ENCODE measurements at regions not wholly inside any gene's neighbourhood (a gene's known extent, or its start where the extent isn't known, plus 50 kb on each side); places are given as distances from the start of the nearest gene placed in this dataset.

DNA sequence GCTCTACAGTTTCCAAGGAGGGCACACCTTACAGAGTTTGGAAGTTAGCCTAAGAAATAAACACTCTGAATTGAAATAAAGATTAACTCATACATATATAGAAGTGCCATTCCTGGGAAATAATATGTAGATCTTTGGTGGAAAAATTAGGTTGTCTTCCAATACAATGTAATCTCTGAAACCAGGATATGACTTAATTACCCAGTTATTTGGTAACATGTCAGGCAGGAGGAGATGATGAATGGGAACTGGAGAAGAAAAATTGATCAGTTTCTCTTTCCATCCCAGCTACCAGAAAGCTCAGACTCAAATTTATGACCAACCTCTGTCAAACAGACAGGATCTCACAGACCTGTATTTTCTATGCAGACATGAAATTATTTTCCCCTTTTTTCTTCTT lies 215.2 kb upstream of the SNX2 start:
- Histone ChIP-seq H3K9ac (ENCODE audit: low read length) (no peak overlapping the region), H3K36me3 (ENCODE audit: control insufficient read depth in 1 of 2, insufficient read depth in 2 of 2, low read length in 2 of 2) (no peaks in the 10 kb centered on the region), H3K4me1 (ENCODE audit: control insufficient read depth in 1 of 2, insufficient read depth in 2 of 2, low read length in 2 of 2) (no peaks in the 10 kb centered on the region), H3K9me3 (ENCODE audit: control insufficient read depth in 1 of 2, insufficient read depth in 1 of 2, low read depth in 1 of 2, low read length in 2 of 2) (no peaks in the 10 kb centered on the region), H3K79me2 (ENCODE audit: insufficient read depth, low read length) (no peaks in the 10 kb centered on the region), H3K9me2 (ENCODE audit: insufficient read depth) (no peaks in the 10 kb centered on the region), H3K4me3 (replicated peaks in 1 of 2; ENCODE audit: low read depth in 1 of 2, low read length in 2 of 2) (no peak overlapping the region), H3K27ac (ENCODE audit: low read depth, low read length) (no peak overlapping the region), H2AFZ (ENCODE audit: low read depth, low read length, poor library complexity, severe bottlenecking) (no peak overlapping the region), H3K4me2 (ENCODE audit: low read length) (no peak overlapping the region), H3K27me3 (ENCODE audit: insufficient read depth, low read length) (no peaks in the 10 kb centered on the region), H4K20me1 (ENCODE audit: insufficient read depth) (no peaks in the 10 kb centered on the region)
- CTCF ChIA-PET, result no interaction called here
- ATAC-seq, result no peak
- TF ChIP-seq JUND (IDR thresholded peaks at IDR 0.05) (no peak), CBX3 (IDR thresholded peaks at IDR 0.05; ENCODE audit: low read depth) (no peak), TCF7L2 (IDR thresholded peaks at IDR 0.05; ENCODE audit: borderline replicate concordance, extremely low read depth, insufficient read depth, insufficient read length) (no peak), FOSL1 (IDR thresholded peaks at IDR 0.05; ENCODE audit: low read depth) (no peak), SP1 (IDR thresholded peaks at IDR 0.05; ENCODE audit: low read depth) (no peak)
- TF ChIP-seq, protein P1, sequence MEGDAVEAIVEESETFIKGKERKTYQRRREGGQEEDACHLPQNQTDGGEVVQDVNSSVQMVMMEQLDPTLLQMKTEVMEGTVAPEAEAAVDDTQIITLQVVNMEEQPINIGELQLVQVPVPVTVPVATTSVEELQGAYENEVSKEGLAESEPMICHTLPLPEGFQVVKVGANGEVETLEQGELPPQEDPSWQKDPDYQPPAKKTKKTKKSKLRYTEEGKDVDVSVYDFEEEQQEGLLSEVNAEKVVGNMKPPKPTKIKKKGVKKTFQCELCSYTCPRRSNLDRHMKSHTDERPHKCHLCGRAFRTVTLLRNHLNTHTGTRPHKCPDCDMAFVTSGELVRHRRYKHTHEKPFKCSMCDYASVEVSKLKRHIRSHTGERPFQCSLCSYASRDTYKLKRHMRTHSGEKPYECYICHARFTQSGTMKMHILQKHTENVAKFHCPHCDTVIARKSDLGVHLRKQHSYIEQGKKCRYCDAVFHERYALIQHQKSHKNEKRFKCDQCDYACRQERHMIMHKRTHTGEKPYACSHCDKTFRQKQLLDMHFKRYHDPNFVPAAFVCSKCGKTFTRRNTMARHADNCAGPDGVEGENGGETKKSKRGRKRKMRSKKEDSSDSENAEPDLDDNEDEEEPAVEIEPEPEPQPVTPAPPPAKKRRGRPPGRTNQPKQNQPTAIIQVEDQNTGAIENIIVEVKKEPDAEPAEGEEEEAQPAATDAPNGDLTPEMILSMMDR (IDR thresholded peaks at IDR 0.05 in 2 of 3, conservative IDR thresholded peaks at IDR 0.05 in 1 of 3; ENCODE audit: borderline replicate concordance in 1 of 3, insufficient read depth in 1 of 3, low read depth in 2 of 3, low read length in 2 of 3), result no peak
- TF ChIP-seq, protein P2, sequence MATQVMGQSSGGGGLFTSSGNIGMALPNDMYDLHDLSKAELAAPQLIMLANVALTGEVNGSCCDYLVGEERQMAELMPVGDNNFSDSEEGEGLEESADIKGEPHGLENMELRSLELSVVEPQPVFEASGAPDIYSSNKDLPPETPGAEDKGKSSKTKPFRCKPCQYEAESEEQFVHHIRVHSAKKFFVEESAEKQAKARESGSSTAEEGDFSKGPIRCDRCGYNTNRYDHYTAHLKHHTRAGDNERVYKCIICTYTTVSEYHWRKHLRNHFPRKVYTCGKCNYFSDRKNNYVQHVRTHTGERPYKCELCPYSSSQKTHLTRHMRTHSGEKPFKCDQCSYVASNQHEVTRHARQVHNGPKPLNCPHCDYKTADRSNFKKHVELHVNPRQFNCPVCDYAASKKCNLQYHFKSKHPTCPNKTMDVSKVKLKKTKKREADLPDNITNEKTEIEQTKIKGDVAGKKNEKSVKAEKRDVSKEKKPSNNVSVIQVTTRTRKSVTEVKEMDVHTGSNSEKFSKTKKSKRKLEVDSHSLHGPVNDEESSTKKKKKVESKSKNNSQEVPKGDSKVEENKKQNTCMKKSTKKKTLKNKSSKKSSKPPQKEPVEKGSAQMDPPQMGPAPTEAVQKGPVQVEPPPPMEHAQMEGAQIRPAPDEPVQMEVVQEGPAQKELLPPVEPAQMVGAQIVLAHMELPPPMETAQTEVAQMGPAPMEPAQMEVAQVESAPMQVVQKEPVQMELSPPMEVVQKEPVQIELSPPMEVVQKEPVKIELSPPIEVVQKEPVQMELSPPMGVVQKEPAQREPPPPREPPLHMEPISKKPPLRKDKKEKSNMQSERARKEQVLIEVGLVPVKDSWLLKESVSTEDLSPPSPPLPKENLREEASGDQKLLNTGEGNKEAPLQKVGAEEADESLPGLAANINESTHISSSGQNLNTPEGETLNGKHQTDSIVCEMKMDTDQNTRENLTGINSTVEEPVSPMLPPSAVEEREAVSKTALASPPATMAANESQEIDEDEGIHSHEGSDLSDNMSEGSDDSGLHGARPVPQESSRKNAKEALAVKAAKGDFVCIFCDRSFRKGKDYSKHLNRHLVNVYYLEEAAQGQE (IDR thresholded peaks at IDR 0.05; ENCODE audit: low read depth), result no peak
- no TSS peak for BruUV-seq (replicated peaks)
- intact Hi-C loops (cut with micrococcal nuclease), result no loop called here
- RAD21 ChIA-PET (ENCODE audit: low non-redundant PET in 1 of 2, low total read pairs in 2 of 2, uncharacterized antibody in 2 of 2, unreplicated experiment in 2 of 2), result no interaction called here
- POLR2A ChIA-PET, result no interaction called here
- no peak for DNase-seq (ENCODE audit: low read depth, low spot score)
